ENCODE measurements at regions not wholly inside any gene's neighbourhood (a gene's known extent, or its start where the extent isn't known, plus 50 kb on each side); places are given as distances from the start of the nearest gene placed in this dataset.

DNA sequence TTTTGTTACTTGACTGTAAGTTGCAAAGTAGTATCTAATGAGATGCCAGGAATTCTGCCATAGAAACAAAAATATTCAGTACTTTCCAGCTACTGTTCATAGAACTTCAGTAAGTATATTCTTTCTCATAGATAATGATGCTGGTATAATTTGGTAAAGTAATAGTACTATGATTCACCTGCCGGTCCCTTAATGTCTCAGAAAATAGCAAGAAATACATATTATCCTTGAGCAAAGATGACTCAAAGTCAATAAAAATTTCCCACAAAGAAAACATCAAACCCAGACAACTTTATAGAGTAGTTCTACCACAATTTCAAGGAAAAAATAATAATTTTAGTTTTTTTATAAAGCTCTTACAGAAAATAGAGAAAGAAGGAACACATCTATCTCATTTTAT is 105.4 kb downstream of the EPDR1 start:
- H3K27ac Mint-ChIP-seq: no peak overlapping the region
- DNase-seq (no peak), ATAC-seq (ENCODE audit: low read depth in 2 of 2) (no peak)
- no peaks in the 10 kb centered on the region for H3K9me3 ChIP-seq (ENCODE audit: control insufficient read depth in 2 of 2, low read length in 2 of 2)
- H3K36me3 ChIP-seq (ENCODE audit: control insufficient read depth, insufficient read depth, low read length): no peaks in the 10 kb centered on the region
- H3K27me3 Mint-ChIP-seq: peaks cover 8% of the 10 kb centered on the region
- no peaks in the 10 kb centered on the region for H3K27me3 ChIP-seq (ENCODE audit: control insufficient read depth, insufficient read depth, low read length)
- H3K36me3 Mint-ChIP-seq: no peaks in the 10 kb centered on the region
- no peaks in the 10 kb centered on the region for H3K4me1 Mint-ChIP-seq
- H3K9me3 Mint-ChIP-seq: peaks cover 0 to 6% (median 2%) of the 10 kb centered on the region in 7 donors
- H3K4me3 ChIP-seq (ENCODE audit: low read depth, low read length): no peak overlapping the region
- H3K4me3 Mint-ChIP-seq: no peak overlapping the region
- H3K27ac ChIP-seq (ENCODE audit: insufficient read depth, low read length, poor library complexity, severe bottlenecking): no peak overlapping the region
- no peaks in the 10 kb centered on the region for H3K4me1 ChIP-seq (ENCODE audit: control insufficient read depth, insufficient read depth, low read length, poor library complexity, severe bottlenecking)

- Histone ChIP-seq H3K9me3 (ENCODE audit: control insufficient read depth in 2 of 2, low read length in 2 of 2) (no peaks in the 10 kb centered on the region), H3K4me3 (ENCODE audit: low read depth, low read length) (no peak overlapping the region), H3K27ac (ENCODE audit: insufficient read depth, low read length, poor library complexity, severe bottlenecking) (no peak overlapping the region), H3K4me1 (ENCODE audit: control insufficient read depth, insufficient read depth, low read length, poor library complexity, severe bottlenecking) (no peaks in the 10 kb centered on the region), H3K27me3 (ENCODE audit: control insufficient read depth, insufficient read depth, low read length) (no peaks in the 10 kb centered on the region), H3K36me3 (ENCODE audit: control insufficient read depth, insufficient read depth, low read length) (no peaks in the 10 kb centered on the region)
- ATAC-seq (ENCODE audit: low read depth in 2 of 2): no peak
- no peaks in the 10 kb centered on the region for H3K27me3 Mint-ChIP-seq
- H3K4me1 Mint-ChIP-seq: no peaks in the 10 kb centered on the region
- DNase-seq: no peak
- H3K36me3 Mint-ChIP-seq: no peaks in the 10 kb centered on the region
- peaks cover 0 to 6% (median 3%) of the 10 kb centered on the region in 7 donors for H3K9me3 Mint-ChIP-seq
- no peak overlapping the region for H3K27ac Mint-ChIP-seq
- no peak overlapping the region for H3K4me3 Mint-ChIP-seq
Observed at GRCh38 chr7:38027884-38028455, 107.5 kb downstream of the EPDR1 start.

DNA sequence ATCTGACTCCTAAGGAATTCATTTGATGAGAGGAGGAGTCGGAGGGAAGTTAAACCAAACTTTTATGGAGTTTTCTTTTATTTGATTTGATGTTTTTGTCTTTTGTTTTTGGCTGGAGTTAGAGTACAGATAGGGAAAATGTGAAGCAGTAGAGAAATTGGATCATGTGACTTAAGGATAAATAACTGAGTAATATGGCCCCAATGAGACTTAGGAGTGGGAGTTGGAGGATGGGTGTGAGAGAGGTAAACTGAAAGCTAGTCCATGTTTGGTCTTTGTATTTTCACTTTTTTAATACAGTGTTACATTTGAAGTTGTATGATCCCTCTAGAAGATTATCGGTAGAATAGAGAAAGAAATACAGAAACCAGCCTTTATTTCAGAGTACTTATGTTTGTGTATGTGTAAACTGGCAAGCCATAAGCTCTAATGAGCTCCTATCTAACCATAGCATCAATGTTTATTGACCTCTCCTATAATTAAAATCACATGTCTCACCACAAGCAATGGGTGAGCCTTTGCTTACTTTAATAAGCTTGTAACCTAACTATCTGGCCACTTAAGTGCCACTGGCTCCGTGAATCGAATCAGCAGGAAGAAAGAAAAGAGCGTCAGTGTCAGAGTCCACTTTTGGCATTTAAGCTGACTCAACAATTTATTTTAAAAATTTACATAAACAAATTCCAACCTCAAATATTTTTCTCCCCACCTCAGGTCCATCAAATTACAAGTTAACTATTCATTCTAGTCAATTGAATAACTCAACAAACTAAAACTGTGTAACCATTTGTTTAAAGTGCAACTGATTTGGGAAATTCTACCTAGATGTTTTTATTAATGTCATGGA is 113.8 kb downstream of the EPDR1 start:
- Mint-ChIP-seq H3K36me3 (no peaks in the 10 kb centered on the region), H3K4me3 (no peak overlapping the region), H3K27ac (no peak overlapping the region), H3K27me3 (peaks cover 4% of the 10 kb centered on the region), H3K4me1 (no peaks in the 10 kb centered on the region), H3K9me3 (peaks cover 0 to 5% (median 2%) of the 10 kb centered on the region in 7 donors)
- H3K9me3 ChIP-seq (ENCODE audit: control insufficient read depth in 2 of 2, low read length in 2 of 2): no peaks in the 10 kb centered on the region
- ATAC-seq (ENCODE audit: low read depth in 2 of 2) (no peak), DNase-seq (no peak)
- no peak overlapping the region for H3K4me3 ChIP-seq (ENCODE audit: low read depth, low read length)
- no peak overlapping the region for H3K27ac ChIP-seq (ENCODE audit: insufficient read depth, low read length, poor library complexity, severe bottlenecking)
- no peaks in the 10 kb centered on the region for H3K27me3 ChIP-seq (ENCODE audit: control insufficient read depth, insufficient read depth, low read length)
- no peaks in the 10 kb centered on the region for H3K36me3 ChIP-seq (ENCODE audit: control insufficient read depth, insufficient read depth, low read length)
- H3K4me1 ChIP-seq (ENCODE audit: control insufficient read depth, insufficient read depth, low read length, poor library complexity, severe bottlenecking): no peaks in the 10 kb centered on the region

DNA sequence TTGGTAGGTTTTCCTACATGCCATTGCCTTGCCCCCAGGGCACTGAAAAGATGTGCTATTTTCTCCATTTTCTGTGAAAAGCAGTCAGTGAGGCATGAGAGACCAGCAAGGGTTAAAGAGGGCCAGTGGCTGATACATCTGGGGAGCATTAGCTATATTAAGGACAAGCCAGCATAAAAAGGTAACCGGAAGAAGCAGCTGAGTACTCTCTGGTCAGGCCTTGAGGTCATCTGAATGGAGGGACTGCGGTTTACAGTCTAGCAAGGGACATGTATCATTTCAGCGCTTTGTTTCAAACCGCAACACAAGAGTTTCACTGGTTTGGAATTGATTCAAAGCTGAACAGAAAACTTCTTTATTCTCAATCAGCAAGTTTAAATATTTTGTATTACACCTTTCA is 120.4 kb downstream of the EPDR1 start:
- ATAC-seq (ENCODE audit: low read depth in 2 of 2) (no peak), DNase-seq (no peak)
- Mint-ChIP-seq H3K4me1 (no peaks in the 10 kb centered on the region), H3K27ac (no peak overlapping the region), H3K4me3 (no peak overlapping the region), H3K27me3 (peaks cover 9% of the 10 kb centered on the region), H3K36me3 (no peaks in the 10 kb centered on the region), H3K9me3 (peaks cover 0 to 2% (median 0%) of the 10 kb centered on the region in 7 donors)
- Histone ChIP-seq H3K9me3 (ENCODE audit: control insufficient read depth in 2 of 2, low read length in 2 of 2) (no peaks in the 10 kb centered on the region), H3K27ac (ENCODE audit: insufficient read depth, low read length, poor library complexity, severe bottlenecking) (no peak overlapping the region), H3K4me3 (ENCODE audit: low read depth, low read length) (no peak overlapping the region), H3K4me1 (ENCODE audit: control insufficient read depth, insufficient read depth, low read length, poor library complexity, severe bottlenecking) (no peaks in the 10 kb centered on the region), H3K36me3 (ENCODE audit: control insufficient read depth, insufficient read depth, low read length) (no peaks in the 10 kb centered on the region), H3K27me3 (ENCODE audit: control insufficient read depth, insufficient read depth, low read length) (no peaks in the 10 kb centered on the region)

GRCh38 chr7:38049679-38050078 is 128.4 kb upstream of the STARD3NL start:
- no peak for DNase-seq
- Histone ChIP-seq H3K4me1 (ENCODE audit: control insufficient read depth, insufficient read depth, low read length, poor library complexity, severe bottlenecking) (no peaks in the 10 kb centered on the region), H3K27ac (ENCODE audit: insufficient read depth, low read length, poor library complexity, severe bottlenecking) (no peak overlapping the region), H3K9me3 (ENCODE audit: control insufficient read depth in 2 of 2, low read length in 2 of 2) (peaks cover 0 to 3% of the 10 kb centered on the region in 2 experiments), H3K4me3 (ENCODE audit: low read depth, low read length) (no peak overlapping the region), H3K36me3 (ENCODE audit: control insufficient read depth, insufficient read depth, low read length) (no peaks in the 10 kb centered on the region), H3K27me3 (ENCODE audit: control insufficient read depth, insufficient read depth, low read length) (no peaks in the 10 kb centered on the region)
- Mint-ChIP-seq H3K9me3 (peaks cover 0 to 13% (median 1%) of the 10 kb centered on the region in 7 donors), H3K27ac (no peak overlapping the region), H3K4me1 (no peaks in the 10 kb centered on the region), H3K36me3 (no peaks in the 10 kb centered on the region), H3K27me3 (no peaks in the 10 kb centered on the region), H3K4me3 (no peak overlapping the region)
- no peak for ATAC-seq (ENCODE audit: low read depth in 2 of 2)

GRCh38 chr7:38051311-38051710 is 126.7 kb upstream of the STARD3NL start:
- Histone ChIP-seq H3K27me3 (ENCODE audit: control insufficient read depth, insufficient read depth, low read length) (no peaks in the 10 kb centered on the region), H3K4me1 (ENCODE audit: control insufficient read depth, insufficient read depth, low read length, poor library complexity, severe bottlenecking) (no peaks in the 10 kb centered on the region), H3K9me3 (ENCODE audit: control insufficient read depth in 2 of 2, low read length in 2 of 2) (peaks cover 0 to 3% of the 10 kb centered on the region in 2 experiments), H3K27ac (ENCODE audit: insufficient read depth, low read length, poor library complexity, severe bottlenecking) (no peak overlapping the region), H3K4me3 (ENCODE audit: low read depth, low read length) (no peak overlapping the region), H3K36me3 (ENCODE audit: control insufficient read depth, insufficient read depth, low read length) (no peaks in the 10 kb centered on the region)
- Mint-ChIP-seq H3K27ac (no peak overlapping the region), H3K4me3 (no peak overlapping the region), H3K36me3 (no peaks in the 10 kb centered on the region), H3K4me1 (no peaks in the 10 kb centered on the region), H3K27me3 (no peaks in the 10 kb centered on the region), H3K9me3 (peaks cover 0 to 13% (median 1%) of the 10 kb centered on the region in 7 donors)
- no peak for ATAC-seq (ENCODE audit: low read depth in 2 of 2)
- DNase-seq: no peak

DNA sequence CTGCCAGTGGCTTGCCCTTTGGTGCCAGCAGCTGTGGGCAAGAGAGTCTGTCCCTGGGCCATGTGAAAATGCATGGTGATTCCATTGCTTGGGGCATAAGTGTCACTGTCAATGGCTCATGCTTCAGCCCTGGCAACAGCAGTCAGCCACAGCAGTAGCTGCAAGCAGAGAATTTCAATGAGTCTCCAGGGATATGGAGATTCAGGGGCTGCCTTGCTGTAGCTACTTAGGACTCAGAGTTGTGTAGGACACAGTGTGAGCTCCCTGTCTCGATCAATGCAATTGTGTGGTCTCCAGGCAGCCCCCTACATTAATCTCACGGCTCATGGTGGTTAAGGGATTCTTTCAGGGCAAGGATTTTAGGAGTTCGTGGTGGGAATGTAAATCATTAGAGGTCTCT is 126.3 kb upstream of the STARD3NL start:
- no peaks in the 10 kb centered on the region for H3K27me3 ChIP-seq (ENCODE audit: control insufficient read depth, insufficient read depth, low read length)
- H3K36me3 Mint-ChIP-seq: no peaks in the 10 kb centered on the region
- H3K4me1 Mint-ChIP-seq: no peaks in the 10 kb centered on the region
- H3K4me1 ChIP-seq (ENCODE audit: control insufficient read depth, insufficient read depth, low read length, poor library complexity, severe bottlenecking): no peaks in the 10 kb centered on the region
- H3K9me3 Mint-ChIP-seq: peaks cover 0 to 13% (median 0%) of the 10 kb centered on the region in 7 donors
- no peak for DNase-seq
- H3K4me3 ChIP-seq (ENCODE audit: low read depth, low read length): no peak overlapping the region
- H3K4me3 Mint-ChIP-seq: no peak overlapping the region
- H3K9me3 ChIP-seq (ENCODE audit: control insufficient read depth in 2 of 2, low read length in 2 of 2): peaks cover 0 to 3% of the 10 kb centered on the region in 2 experiments
- no peak overlapping the region for H3K27ac ChIP-seq (ENCODE audit: insufficient read depth, low read length, poor library complexity, severe bottlenecking)
- no peak for ATAC-seq (ENCODE audit: low read depth in 2 of 2)
- H3K27me3 Mint-ChIP-seq: no peaks in the 10 kb centered on the region
- H3K36me3 ChIP-seq (ENCODE audit: control insufficient read depth, insufficient read depth, low read length): no peaks in the 10 kb centered on the region
- no peak overlapping the region for H3K27ac Mint-ChIP-seq

DNA sequence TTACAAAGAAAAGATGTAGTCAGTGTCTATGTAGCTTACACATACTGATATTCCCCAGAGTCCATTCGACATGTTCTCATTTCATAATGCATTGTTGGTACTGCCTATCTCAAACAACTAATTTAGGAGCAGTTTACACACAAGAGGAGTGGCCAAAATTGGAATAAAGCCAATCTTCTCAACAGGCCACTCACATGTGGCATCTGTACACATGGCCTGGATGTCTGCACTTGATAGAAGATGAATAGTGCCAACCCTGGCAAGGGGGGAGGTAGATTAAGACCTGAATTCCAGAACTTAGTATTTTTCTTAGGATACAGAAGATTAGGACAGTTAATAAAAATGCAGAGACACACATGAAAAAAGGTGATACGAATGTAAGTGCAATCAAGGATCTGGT is 125.3 kb upstream of the STARD3NL start:
- Mint-ChIP-seq H3K27me3 (no peaks in the 10 kb centered on the region), H3K4me1 (no peaks in the 10 kb centered on the region), H3K27ac (no peak overlapping the region), H3K9me3 (peaks cover 0 to 13% (median 0%) of the 10 kb centered on the region in 7 donors), H3K4me3 (no peak overlapping the region), H3K36me3 (no peaks in the 10 kb centered on the region)
- Histone ChIP-seq H3K4me1 (ENCODE audit: control insufficient read depth, insufficient read depth, low read length, poor library complexity, severe bottlenecking) (no peaks in the 10 kb centered on the region), H3K4me3 (ENCODE audit: low read depth, low read length) (no peak overlapping the region), H3K36me3 (ENCODE audit: control insufficient read depth, insufficient read depth, low read length) (no peaks in the 10 kb centered on the region), H3K27me3 (ENCODE audit: control insufficient read depth, insufficient read depth, low read length) (no peaks in the 10 kb centered on the region), H3K27ac (ENCODE audit: insufficient read depth, low read length, poor library complexity, severe bottlenecking) (no peak overlapping the region), H3K9me3 (ENCODE audit: control insufficient read depth in 2 of 2, low read length in 2 of 2) (peaks cover 0 to 3% of the 10 kb centered on the region in 2 experiments)
- no peak for ATAC-seq (ENCODE audit: low read depth in 2 of 2)
- DNase-seq: no peak
